Neural progenitor cell (in vitro differentiated cells): ENCODE measurements at regions not wholly inside any gene's neighbourhood (a gene's known extent, or its start where the extent isn't known, plus 50 kb on each side); places are given as distances from the start of the nearest gene placed in this dataset.

Experiments
- EZH2 ChIP-seq: fragments of 200-600 bp; sonication (generic); IDR thresholded peaks from 2 replicates; pipeline ENCODE4 v1.6.1; 2017; ENCODE audit warnings: antibody characterized with exemption, mild to moderate bottlenecking, moderate library complexity
- EZH2phosphoT487 ChIP-seq: fragments of 200-600 bp; sonication (generic); IDR thresholded peaks from 2 replicates; pipeline ENCODE4 v1.6.1; 2017; ENCODE audit warnings: antibody characterized with exemption
- TF ChIP-seq, protein P1 (sequence below): fragments of 200-600 bp; sonication (generic); IDR thresholded peaks from 2 replicates; pipeline ENCODE4 v1.5.1; 2017; ENCODE audit warnings: antibody characterized with exemption, mild to moderate bottlenecking

DNA sequence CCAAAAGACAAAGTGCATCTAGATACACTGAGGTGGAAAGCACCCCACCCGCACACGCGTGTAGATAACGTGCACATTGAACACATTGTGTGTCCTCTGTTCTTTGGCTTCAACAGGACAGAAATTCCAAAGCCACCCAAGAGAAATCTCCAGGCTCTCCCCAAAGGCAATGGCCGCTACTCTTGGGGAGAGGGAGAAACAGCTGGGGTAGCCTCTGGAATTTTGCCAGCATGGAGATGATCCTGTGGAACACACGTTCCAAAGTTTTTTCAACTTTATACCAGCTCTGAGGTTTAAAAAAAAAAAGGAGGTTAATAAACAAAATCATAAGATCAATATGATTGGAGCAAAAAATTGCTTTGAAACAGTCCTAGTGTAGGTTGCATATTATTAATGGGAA is 63.0 kb upstream of the CD82 start:
- TF ChIP-seq EZH2phosphoT487: no peak
- no peak for TF ChIP-seq EZH2
- TF ChIP-seq, protein P1, sequence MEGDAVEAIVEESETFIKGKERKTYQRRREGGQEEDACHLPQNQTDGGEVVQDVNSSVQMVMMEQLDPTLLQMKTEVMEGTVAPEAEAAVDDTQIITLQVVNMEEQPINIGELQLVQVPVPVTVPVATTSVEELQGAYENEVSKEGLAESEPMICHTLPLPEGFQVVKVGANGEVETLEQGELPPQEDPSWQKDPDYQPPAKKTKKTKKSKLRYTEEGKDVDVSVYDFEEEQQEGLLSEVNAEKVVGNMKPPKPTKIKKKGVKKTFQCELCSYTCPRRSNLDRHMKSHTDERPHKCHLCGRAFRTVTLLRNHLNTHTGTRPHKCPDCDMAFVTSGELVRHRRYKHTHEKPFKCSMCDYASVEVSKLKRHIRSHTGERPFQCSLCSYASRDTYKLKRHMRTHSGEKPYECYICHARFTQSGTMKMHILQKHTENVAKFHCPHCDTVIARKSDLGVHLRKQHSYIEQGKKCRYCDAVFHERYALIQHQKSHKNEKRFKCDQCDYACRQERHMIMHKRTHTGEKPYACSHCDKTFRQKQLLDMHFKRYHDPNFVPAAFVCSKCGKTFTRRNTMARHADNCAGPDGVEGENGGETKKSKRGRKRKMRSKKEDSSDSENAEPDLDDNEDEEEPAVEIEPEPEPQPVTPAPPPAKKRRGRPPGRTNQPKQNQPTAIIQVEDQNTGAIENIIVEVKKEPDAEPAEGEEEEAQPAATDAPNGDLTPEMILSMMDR: no peak
